ENCODE measurements at regions not wholly inside any gene's neighbourhood (a gene's known extent, or its start where the extent isn't known, plus 50 kb on each side); places are given as distances from the start of the nearest gene placed in this dataset.

GRCh38 chr12:93302331-93303229, 75.1 kb upstream of the NUDT4 start:
- TF ChIP-seq ZNF747 (tag by site-specific recombination; IDR thresholded peaks at IDR 0.05): no peak
- no peak for TF ChIP-seq ZNF629 (tag by site-specific recombination; IDR thresholded peaks at IDR 0.05)
- TF ChIP-seq, protein P1, sequence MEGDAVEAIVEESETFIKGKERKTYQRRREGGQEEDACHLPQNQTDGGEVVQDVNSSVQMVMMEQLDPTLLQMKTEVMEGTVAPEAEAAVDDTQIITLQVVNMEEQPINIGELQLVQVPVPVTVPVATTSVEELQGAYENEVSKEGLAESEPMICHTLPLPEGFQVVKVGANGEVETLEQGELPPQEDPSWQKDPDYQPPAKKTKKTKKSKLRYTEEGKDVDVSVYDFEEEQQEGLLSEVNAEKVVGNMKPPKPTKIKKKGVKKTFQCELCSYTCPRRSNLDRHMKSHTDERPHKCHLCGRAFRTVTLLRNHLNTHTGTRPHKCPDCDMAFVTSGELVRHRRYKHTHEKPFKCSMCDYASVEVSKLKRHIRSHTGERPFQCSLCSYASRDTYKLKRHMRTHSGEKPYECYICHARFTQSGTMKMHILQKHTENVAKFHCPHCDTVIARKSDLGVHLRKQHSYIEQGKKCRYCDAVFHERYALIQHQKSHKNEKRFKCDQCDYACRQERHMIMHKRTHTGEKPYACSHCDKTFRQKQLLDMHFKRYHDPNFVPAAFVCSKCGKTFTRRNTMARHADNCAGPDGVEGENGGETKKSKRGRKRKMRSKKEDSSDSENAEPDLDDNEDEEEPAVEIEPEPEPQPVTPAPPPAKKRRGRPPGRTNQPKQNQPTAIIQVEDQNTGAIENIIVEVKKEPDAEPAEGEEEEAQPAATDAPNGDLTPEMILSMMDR (tag by site-specific recombination; IDR thresholded peaks at IDR 0.05): no peak
- no peak for TF ChIP-seq ZNF785 (tag by site-specific recombination; IDR thresholded peaks at IDR 0.05)
- no peak for TF ChIP-seq ZBTB11 (tag by site-specific recombination; conservative IDR thresholded peaks at IDR 0.05; ENCODE audit: low read depth)
- no peak for TF ChIP-seq SALL2 (tag by site-specific recombination; IDR thresholded peaks at IDR 0.05; ENCODE audit: borderline replicate concordance)
- no peak for TF ChIP-seq TCF7L2 (IDR thresholded peaks at IDR 0.05; ENCODE audit: borderline replicate concordance, low read depth, low read length)

Measured in HEK293 (cell line).